Naive thymus-derived CD8-positive, alpha-beta T cell (primary cell): ENCODE measurements at regions not wholly inside any gene's neighbourhood (a gene's known extent, or its start where the extent isn't known, plus 50 kb on each side); places are given as distances from the start of the nearest gene placed in this dataset.
A peak's percentile ranks its signal among the peaks of the same experiment; 100 is the strongest.

ENCODE experiments used
- ATAC-seq, 2 donors: fragments of 150-1000 bp; cut with Tn5 transposase in 1 of 2; sonication (Bioruptor Pico), chemical (Tn5 transposase) in 1 of 2; 1 replicate in 1 of 2; 2 replicates in 1 of 2; pipeline ENCODE4 v1.10.0; 2021; ENCODE audit warnings: mild to moderate bottlenecking in 2 of 2, moderate library complexity in 2 of 2
- POLR2A ChIA-PET: fragments of 350-600 bp; sonication (Branson Sonifier 250); formaldehyde crosslinking; loops from one replicate; lab custom pipeline; 2021; ENCODE audit warnings: antibody characterized with exemption; lab: Charles Lee
- DNase-seq, 10 donors: peaks; one replicate each; pipeline versions ENCODE4 v3.0.0 to v3.0.0-alpha.2; 2020 to 2022
- H3K27ac Mint-ChIP-seq, 10 donors: one replicate each; pipeline ENCODE4 v1.8.0; 2020 to 2022; ENCODE audit warnings: mild to moderate bottlenecking in 10 of 10, mixed read lengths in 10 of 10, moderate library complexity in 4 of 10, inconsistent platforms in 1 of 10
- H3K27me3 Mint-ChIP-seq, 5 donors: one replicate each; pipeline ENCODE4 v1.8.0; 2021 to 2022; ENCODE audit warnings: mixed read lengths in 5 of 5
- H3K36me3 Mint-ChIP-seq, 3 donors: one replicate each; pipeline ENCODE4 v1.8.0; 2020 to 2022; ENCODE audit warnings: mixed read lengths in 3 of 3, mild to moderate bottlenecking in 2 of 3, inconsistent platforms in 1 of 3
- H3K4me1 Mint-ChIP-seq, 4 donors: one replicate each; pipeline ENCODE4 v1.8.0; 2021 to 2022; ENCODE audit warnings: mixed read lengths in 4 of 4
- H3K4me3 Mint-ChIP-seq, 10 donors: one replicate each; pipeline ENCODE4 v1.8.0; 2020 to 2022; ENCODE audit warnings: mild to moderate bottlenecking in 10 of 10, mixed read lengths in 10 of 10, moderate library complexity in 6 of 10, inconsistent platforms in 1 of 10
- H3K9me3 Mint-ChIP-seq, 9 donors: one replicate each; pipeline ENCODE4 v1.8.0; 2020 to 2022; ENCODE audit warnings: mixed read lengths in 9 of 9, mild to moderate bottlenecking in 3 of 9, inconsistent platforms in 1 of 9, moderate library complexity in 1 of 9

- H3K4me1 Mint-ChIP-seq = no peaks in the 10 kb centered on the region
- no peak overlapping the region for H3K27ac Mint-ChIP-seq
- POLR2A ChIA-PET = no interaction called here
- H3K9me3 Mint-ChIP-seq = no peaks in the 10 kb centered on the region
- no peak overlapping the region for H3K4me3 Mint-ChIP-seq
- no peak for DNase-seq
- no peaks in the 10 kb centered on the region for H3K36me3 Mint-ChIP-seq
- ATAC-seq = no peak
- peaks cover 0 to 41% (median 11%) of the 10 kb centered on the region in 5 donors for H3K27me3 Mint-ChIP-seq
Measured at GRCh38 chr4:100056701-100057100, 106.6 kb upstream of the H2AZ1 start.

- H3K27ac Mint-ChIP-seq = no peak overlapping the region
- H3K9me3 Mint-ChIP-seq = peaks cover 0 to 3% (median 0%) of the 10 kb centered on the region in 9 donors
- no peaks in the 10 kb centered on the region for H3K4me1 Mint-ChIP-seq
- POLR2A ChIA-PET = no interaction called here
- H3K36me3 Mint-ChIP-seq = peaks cover 0 to 4% (median 0%) of the 10 kb centered on the region in 3 donors
- DNase-seq (no peak), ATAC-seq (no peak)
- no peak overlapping the region for H3K4me3 Mint-ChIP-seq
- peaks cover 8 to 61% (median 14%) of the 10 kb centered on the region in 5 donors for H3K27me3 Mint-ChIP-seq
Measured at GRCh38 chr4:100054071-100054470, 104.0 kb upstream of the H2AZ1 start.

- peaks cover 8 to 43% (median 11%) of the 10 kb centered on the region in 5 donors for H3K27me3 Mint-ChIP-seq
- peaks cover 0 to 5% (median 0%) of the 10 kb centered on the region in 9 donors for H3K9me3 Mint-ChIP-seq
- no peak overlapping the region for H3K4me3 Mint-ChIP-seq
- H3K27ac Mint-ChIP-seq = no peak overlapping the region
- no peak for ATAC-seq
- no peak for DNase-seq
- POLR2A ChIA-PET = no interaction called here
- no peaks in the 10 kb centered on the region for H3K4me1 Mint-ChIP-seq
- H3K36me3 Mint-ChIP-seq = peaks cover 0 to 4% (median 0%) of the 10 kb centered on the region in 3 donors
Measured at GRCh38 chr4:100049872-100050271, 99.8 kb upstream of the H2AZ1 start.

- peaks cover 0 to 6% (median 0%) of the 10 kb centered on the region in 9 donors for H3K9me3 Mint-ChIP-seq
- DNase-seq = no peak
- ATAC-seq = no peak
- H3K36me3 Mint-ChIP-seq = no peaks in the 10 kb centered on the region
- no peaks in the 10 kb centered on the region for H3K27me3 Mint-ChIP-seq
- POLR2A ChIA-PET = no interaction called here
- H3K4me1 Mint-ChIP-seq = no peaks in the 10 kb centered on the region
- H3K4me3 Mint-ChIP-seq = no peak overlapping the region
- no peak overlapping the region for H3K27ac Mint-ChIP-seq
Measured at GRCh38 chr4:100042711-100043110, 92.6 kb upstream of the H2AZ1 start.

- H3K4me3 Mint-ChIP-seq = no peak overlapping the region
- H3K36me3 Mint-ChIP-seq = no peaks in the 10 kb centered on the region
- peaks cover 0 to 6% (median 0%) of the 10 kb centered on the region in 9 donors for H3K9me3 Mint-ChIP-seq
- POLR2A ChIA-PET = no interaction called here
- no peaks in the 10 kb centered on the region for H3K27me3 Mint-ChIP-seq
- ATAC-seq (no peak), DNase-seq (no peak)
- no peak overlapping the region for H3K27ac Mint-ChIP-seq
- no peaks in the 10 kb centered on the region for H3K4me1 Mint-ChIP-seq
Measured at GRCh38 chr4:100042235-100042634, 92.2 kb upstream of the H2AZ1 start.

- POLR2A ChIA-PET = no interaction called here
- no peak for ATAC-seq
Measured at GRCh38 chr4:100041646-100042045, 91.6 kb upstream of the H2AZ1 start.

GRCh38 chr4:100034023-100034664 lies 84.1 kb upstream of the H2AZ1 start:
- ATAC-seq = no peak
- DNase-seq = no peak
- no peak overlapping the region for H3K4me3 Mint-ChIP-seq
- peaks cover 0 to 14% (median 3%) of the 10 kb centered on the region in 9 donors for H3K9me3 Mint-ChIP-seq
- no peaks in the 10 kb centered on the region for H3K4me1 Mint-ChIP-seq
- H3K27ac Mint-ChIP-seq = no peak overlapping the region
- no peaks in the 10 kb centered on the region for H3K36me3 Mint-ChIP-seq
- peaks cover 0 to 5% (median 3%) of the 10 kb centered on the region in 5 donors for H3K27me3 Mint-ChIP-seq
- POLR2A ChIA-PET = no interaction called here

More at GRCh38 chr4:100041646-100042045, 91.6 kb upstream of the H2AZ1 start:
- Mint-ChIP-seq H3K4me1 (no peaks in the 10 kb centered on the region), H3K36me3 (no peaks in the 10 kb centered on the region), H3K4me3 (no peak overlapping the region), H3K27me3 (no peaks in the 10 kb centered on the region), H3K27ac (no peak overlapping the region), H3K9me3 (peaks cover 0 to 10% (median 0%) of the 10 kb centered on the region in 9 donors)
- DNase-seq = no peak

GRCh38 chr4:100026066-100026465 lies 76.0 kb upstream of the H2AZ1 start:
- Mint-ChIP-seq H3K4me3 (no peak overlapping the region), H3K9me3 (peaks cover 0 to 3% (median 0%) of the 10 kb centered on the region in 9 donors), H3K4me1 (no peaks in the 10 kb centered on the region), H3K27me3 (peaks cover 9 to 28% (median 12%) of the 10 kb centered on the region in 5 donors), H3K36me3 (peaks cover 0 to 5% (median 5%) of the 10 kb centered on the region in 3 donors), H3K27ac (no peak overlapping the region)
- POLR2A ChIA-PET = no interaction called here
- DNase-seq (no peak), ATAC-seq (no peak)

GRCh38 chr4:100023800-100024199 lies 73.7 kb upstream of the H2AZ1 start:
- POLR2A ChIA-PET = no interaction called here
- no peak for ATAC-seq
- peaks cover 6 to 28% (median 10%) of the 10 kb centered on the region in 5 donors for H3K27me3 Mint-ChIP-seq

GRCh38 chr4:100022792-100023222 lies 72.7 kb upstream of the H2AZ1 start:
- ATAC-seq = no peak

More at GRCh38 chr4:100023800-100024199, 73.7 kb upstream of the H2AZ1 start:
- DNase-seq = no peak
- Mint-ChIP-seq H3K27ac (no peak overlapping the region), H3K36me3 (peaks cover 0 to 5% (median 5%) of the 10 kb centered on the region in 3 donors), H3K4me1 (no peaks in the 10 kb centered on the region), H3K9me3 (peaks cover 0 to 3% (median 0%) of the 10 kb centered on the region in 9 donors), H3K4me3 (no peak overlapping the region)

GRCh38 chr4:100019821-100020220 lies 69.7 kb upstream of the H2AZ1 start:
- Mint-ChIP-seq H3K27me3 (peaks cover 6 to 27% (median 11%) of the 10 kb centered on the region in 5 donors), H3K4me3 (no peak overlapping the region), H3K9me3 (peaks cover 0 to 3% (median 0%) of the 10 kb centered on the region in 9 donors), H3K36me3 (peaks cover 0 to 5% (median 5%) of the 10 kb centered on the region in 3 donors), H3K4me1 (no peaks in the 10 kb centered on the region), H3K27ac (peak overlapping the region in 1 of 10 donors; percentile 25)
- POLR2A ChIA-PET = no interaction called here
- DNase-seq (no peak), ATAC-seq (no peak)

More at GRCh38 chr4:100022792-100023222, 72.7 kb upstream of the H2AZ1 start:
- no peak overlapping the region for H3K4me3 Mint-ChIP-seq
- no peak for DNase-seq
- H3K27ac Mint-ChIP-seq = no peak overlapping the region
- H3K27me3 Mint-ChIP-seq = peaks cover 6 to 28% (median 11%) of the 10 kb centered on the region in 5 donors
- POLR2A ChIA-PET = no interaction called here
- H3K4me1 Mint-ChIP-seq = no peaks in the 10 kb centered on the region
- H3K36me3 Mint-ChIP-seq = peaks cover 0 to 5% (median 5%) of the 10 kb centered on the region in 3 donors
- H3K9me3 Mint-ChIP-seq = peaks cover 0 to 3% (median 0%) of the 10 kb centered on the region in 9 donors

- peaks cover 0 to 3% (median 0%) of the 10 kb centered on the region in 9 donors for H3K9me3 Mint-ChIP-seq
- DNase-seq (no peak), ATAC-seq (no peak)
- peaks cover 4 to 16% (median 9%) of the 10 kb centered on the region in 5 donors for H3K27me3 Mint-ChIP-seq
- POLR2A ChIA-PET = no interaction called here
- no peak overlapping the region for H3K4me3 Mint-ChIP-seq
- H3K27ac Mint-ChIP-seq = no peak overlapping the region
- peaks cover 0 to 5% (median 5%) of the 10 kb centered on the region in 3 donors for H3K36me3 Mint-ChIP-seq
- H3K4me1 Mint-ChIP-seq = no peaks in the 10 kb centered on the region
Measured at GRCh38 chr4:100017637-100018310, 67.7 kb upstream of the H2AZ1 start.

GRCh38 chr4:100016191-100016590 lies 66.1 kb upstream of the H2AZ1 start:
- H3K4me1 Mint-ChIP-seq = no peaks in the 10 kb centered on the region
- no peak overlapping the region for H3K27ac Mint-ChIP-seq
- DNase-seq = no peak
- ATAC-seq = no peak
- H3K27me3 Mint-ChIP-seq = peaks cover 0 to 6% (median 0%) of the 10 kb centered on the region in 5 donors
- no peak overlapping the region for H3K4me3 Mint-ChIP-seq
- H3K36me3 Mint-ChIP-seq = no peaks in the 10 kb centered on the region
- H3K9me3 Mint-ChIP-seq = no peaks in the 10 kb centered on the region
- POLR2A ChIA-PET = no interaction called here
